SK-N-MC (cell line): ENCODE measurements at regions not wholly inside any gene's neighbourhood (a gene's known extent, or its start where the extent isn't known, plus 50 kb on each side); places are given as distances from the start of the nearest gene placed in this dataset.

Experiments
- DNase-seq: peaks from one replicate; pipeline ENCODE4 v3.0.0-alpha.2; 2011; ENCODE audit warnings: low read depth, low spot score
- H3K27ac ChIP-seq: fragments of 200-600 bp; sonication (generic); 2 replicates; pipeline ENCODE4 v1.5.1; 2016; ENCODE audit warnings: mixed run types
- H3K36me3 ChIP-seq: fragments of 200-600 bp; sonication (generic); 2 replicates; pipeline ENCODE4 v1.6.1; 2017; ENCODE audit warnings: antibody characterized with exemption, low read length, mixed read lengths; ENCODE audit not compliant: insufficient read depth
- H3K4me3 ChIP-seq: fragments of 200-600 bp; sonication (generic); 2 replicates; pipeline ENCODE4 v1.5.1; 2016
- H3K9ac ChIP-seq: fragments of 200-600 bp; sonication (generic); 2 replicates; pipeline ENCODE4 v1.8.0; 2017; ENCODE audit warnings: mixed run types, mixed read lengths; ENCODE audit not compliant: insufficient read length
- H3K9me3 ChIP-seq: fragments of 200-600 bp; sonication (generic); 2 replicates; pipeline ENCODE4 v1.6.1; 2017; ENCODE audit warnings: low read depth, mild to moderate bottlenecking, antibody characterized with exemption, low read length, moderate library complexity, mixed read lengths
- EZH2 ChIP-seq: fragments of 200-600 bp; sonication (generic); IDR thresholded peaks from one replicate; pipeline ENCODE4 v1.6.1; 2017; ENCODE audit warnings: antibody characterized with exemption
- FOXP2 ChIP-seq: optimal IDR thresholded peaks from 2 replicates; pipeline ENCODE3; 2011; ENCODE audit warnings: mild to moderate bottlenecking, moderate library complexity; ENCODE audit not compliant: insufficient read depth; ENCODE audit errors: extremely low read length, control extremely low read depth
- POLR2AphosphoS5 ChIP-seq: IDR thresholded peaks from 2 replicates; pipeline ENCODE4 v1.6.1; 2012; ENCODE audit warnings: mild to moderate bottlenecking, low read depth, low read length, borderline replicate concordance

DNA sequence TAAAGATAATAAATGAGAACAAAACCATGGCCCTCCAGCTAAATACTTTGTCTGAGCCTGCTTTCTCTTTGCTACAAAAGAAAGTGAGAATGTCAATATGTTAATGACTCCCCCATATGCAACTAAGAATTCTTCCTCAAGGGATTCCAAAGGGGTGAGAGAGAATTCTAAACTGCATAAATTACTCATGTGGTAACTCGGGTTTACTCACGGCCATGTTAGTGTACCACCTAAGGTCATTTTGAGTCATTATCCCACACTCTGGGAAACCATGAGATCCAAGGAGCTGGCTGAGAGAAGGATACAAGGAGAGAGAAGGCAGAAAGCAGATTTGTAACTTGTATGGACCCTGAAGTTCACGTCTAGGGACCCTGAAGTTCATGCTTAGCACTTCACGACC, 190.3 kb downstream of the DHX15 start:
- Histone ChIP-seq H3K27ac (no peak overlapping the region), H3K4me3 (no peak overlapping the region), H3K36me3 (no peaks in the 10 kb centered on the region), H3K9ac (no peak overlapping the region), H3K9me3 (no peaks in the 10 kb centered on the region)
- no peak for TF ChIP-seq POLR2AphosphoS5
- no peak for TF ChIP-seq FOXP2
- TF ChIP-seq EZH2: no peak
- no peak for DNase-seq

GRCh38 chr4:24392613-24393012, 191.7 kb downstream of the DHX15 start:
- Histone ChIP-seq H3K9ac (no peak overlapping the region), H3K27ac (no peak overlapping the region), H3K4me3 (no peak overlapping the region), H3K9me3 (no peaks in the 10 kb centered on the region), H3K36me3 (no peaks in the 10 kb centered on the region)
- TF ChIP-seq POLR2AphosphoS5: no peak
- no peak for TF ChIP-seq FOXP2
- no peak for TF ChIP-seq EZH2
- no peak for DNase-seq

- Histone ChIP-seq H3K4me3 (no peak overlapping the region), H3K27ac (no peak overlapping the region), H3K36me3 (no peaks in the 10 kb centered on the region), H3K9ac (no peak overlapping the region), H3K9me3 (no peaks in the 10 kb centered on the region)
- no peak for DNase-seq
- TF ChIP-seq POLR2AphosphoS5 (no peak), FOXP2 (no peak), EZH2 (no peak)
These were observed 202.0 kb downstream of the DHX15 start for GRCh38 chr4:24382381-24382780.

- Histone ChIP-seq H3K36me3 (no peaks in the 10 kb centered on the region), H3K4me3 (no peak overlapping the region), H3K9me3 (no peaks in the 10 kb centered on the region), H3K27ac (no peak overlapping the region), H3K9ac (no peak overlapping the region)
- TF ChIP-seq FOXP2: no peak
- no peak for TF ChIP-seq EZH2
- TF ChIP-seq POLR2AphosphoS5: no peak
- DNase-seq: no peak
These were observed 203.2 kb downstream of the DHX15 start for GRCh38 chr4:24380957-24381665.

GRCh38 chr4:24373704-24374103, 210.7 kb downstream of the DHX15 start:
- Histone ChIP-seq H3K9me3 (no peaks in the 10 kb centered on the region), H3K9ac (no peak overlapping the region), H3K4me3 (no peak overlapping the region), H3K27ac (no peak overlapping the region), H3K36me3 (no peaks in the 10 kb centered on the region)
- no peak for DNase-seq
- no peak for TF ChIP-seq POLR2AphosphoS5
- no peak for TF ChIP-seq EZH2
- no peak for TF ChIP-seq FOXP2

DNA sequence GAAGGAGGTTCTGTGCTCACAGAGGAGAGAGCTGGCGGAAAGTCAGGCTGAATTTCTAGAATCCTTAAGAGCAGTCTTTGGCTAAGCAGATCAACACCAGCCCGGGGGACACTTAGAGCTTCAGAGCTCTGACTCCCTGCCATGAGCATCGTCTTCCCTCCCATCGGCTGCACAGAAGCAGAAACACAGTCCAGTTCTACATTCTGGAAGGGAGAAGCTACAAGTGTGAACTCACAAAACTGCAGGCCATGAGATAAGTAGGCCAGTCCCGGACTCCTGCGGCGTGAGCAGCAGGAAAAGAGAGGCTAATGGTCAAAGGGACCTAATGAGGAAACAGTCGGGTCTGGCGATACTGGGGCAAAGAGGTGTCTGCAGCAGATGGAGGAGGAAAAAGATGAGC, 211.5 kb downstream of the DHX15 start:
- no peak for TF ChIP-seq EZH2
- TF ChIP-seq POLR2AphosphoS5: no peak
- no peak for TF ChIP-seq FOXP2
- Histone ChIP-seq H3K9ac (no peak overlapping the region), H3K4me3 (no peak overlapping the region), H3K27ac (no peak overlapping the region), H3K9me3 (no peaks in the 10 kb centered on the region), H3K36me3 (no peaks in the 10 kb centered on the region)
- DNase-seq: no peak

- TF ChIP-seq FOXP2 (no peak), EZH2 (no peak), POLR2AphosphoS5 (no peak)
- H3K4me3 ChIP-seq: no peak overlapping the region
- H3K36me3 ChIP-seq: no peaks in the 10 kb centered on the region
- H3K9me3 ChIP-seq: no peaks in the 10 kb centered on the region
- no peak overlapping the region for H3K9ac ChIP-seq
- no peak for DNase-seq
- no peak overlapping the region for H3K27ac ChIP-seq
These were observed 212.0 kb downstream of the DHX15 start for GRCh38 chr4:24372341-24372740.

- no peak overlapping the region for H3K9ac ChIP-seq
- TF ChIP-seq POLR2AphosphoS5 (no peak), EZH2 (no peak), FOXP2 (no peak)
These were observed 213.9 kb downstream of the DHX15 start for GRCh38 chr4:24370421-24370820.

More at GRCh38 chr4:24370421-24370820, 213.9 kb downstream of the DHX15 start:
- no peak for DNase-seq
- no peaks in the 10 kb centered on the region for H3K36me3 ChIP-seq
- no peak overlapping the region for H3K27ac ChIP-seq
- no peak overlapping the region for H3K4me3 ChIP-seq
- H3K9me3 ChIP-seq: no peaks in the 10 kb centered on the region
